ENCODE measurements at regions not wholly inside any gene's neighbourhood (a gene's known extent, or its start where the extent isn't known, plus 50 kb on each side); places are given as distances from the start of the nearest gene placed in this dataset.
A peak's percentile ranks its signal among the peaks of the same experiment; 100 is the strongest.

GRCh38 chr12:93039930-93040329 lies 110.8 kb upstream of the EEA1 start:
- no peaks in the 10 kb centered on the region for H4K20me1 ChIP-seq (ENCODE audit: insufficient read depth)
- no peaks in the 10 kb centered on the region for H3K79me2 ChIP-seq (ENCODE audit: insufficient read depth)
- H3K9me3 ChIP-seq (ENCODE audit: low read depth), result no peaks in the 10 kb centered on the region
- H3K9me2 ChIP-seq (ENCODE audit: insufficient read depth), result no peaks in the 10 kb centered on the region
- no peak overlapping the region for H3K4me2 ChIP-seq (ENCODE audit: unreplicated experiment)
- 57 to 70% methylated on average over 4 of the region's 4 CpGs for WGBS, 2 experiments (ENCODE audit: low coverage in 1 of 2, low lambda C conversion rate in 2 of 2, missing lambda C conversion rate in 2 of 2)
- no peaks in the 10 kb centered on the region for H3F3A ChIP-seq (ENCODE audit: insufficient read depth)
- in situ Hi-C loops (cut with MboI), result no loop called here
- H3K36me3 ChIP-seq (ENCODE audit: low read depth), result no peaks in the 10 kb centered on the region
- no peak overlapping the region for H3K4me3 ChIP-seq
- H3K27me3 ChIP-seq (replicated peaks; ENCODE audit: insufficient read depth), result no peaks in the 10 kb centered on the region
- H2AFZ ChIP-seq, result no peak overlapping the region
- no peak overlapping the region for H3K27ac ChIP-seq
- H3K4me1 ChIP-seq (ENCODE audit: insufficient read depth), result no peaks in the 10 kb centered on the region
- TF ChIP-seq EZH2phosphoT487 (IDR thresholded peaks at IDR 0.05; ENCODE audit: insufficient read depth, low read depth) (no peak), EZH2 (IDR thresholded peaks at IDR 0.05; ENCODE audit: insufficient read depth, poor library complexity, severe bottlenecking) (no peak)
- no peak overlapping the region for H3K9ac ChIP-seq
- DNase-seq, result no peak

GRCh38 chr12:93040367-93040766 lies 111.3 kb upstream of the EEA1 start:
- Histone ChIP-seq H3K36me3 (ENCODE audit: low read depth) (no peaks in the 10 kb centered on the region), H3K4me2 (ENCODE audit: unreplicated experiment) (no peak overlapping the region), H3K9me2 (ENCODE audit: insufficient read depth) (no peaks in the 10 kb centered on the region), H3K9ac (no peak overlapping the region), H3K4me3 (no peak overlapping the region), H2AFZ (no peak overlapping the region), H3K27me3 (replicated peaks; ENCODE audit: insufficient read depth) (no peaks in the 10 kb centered on the region), H3K27ac (no peak overlapping the region), H3K79me2 (ENCODE audit: insufficient read depth) (no peaks in the 10 kb centered on the region), H3F3A (ENCODE audit: insufficient read depth) (no peaks in the 10 kb centered on the region), H3K4me1 (ENCODE audit: insufficient read depth) (no peaks in the 10 kb centered on the region), H4K20me1 (ENCODE audit: insufficient read depth) (no peaks in the 10 kb centered on the region), H3K9me3 (ENCODE audit: low read depth) (no peaks in the 10 kb centered on the region)
- in situ Hi-C loops (cut with MboI), result no loop called here
- WGBS, 2 experiments (ENCODE audit: low coverage in 1 of 2, low lambda C conversion rate in 2 of 2, missing lambda C conversion rate in 2 of 2), result 73 to 82% methylated on average over 3 of the region's 3 CpGs
- TF ChIP-seq EZH2 (IDR thresholded peaks at IDR 0.05; ENCODE audit: insufficient read depth, poor library complexity, severe bottlenecking), result no peak
- TF ChIP-seq EZH2phosphoT487 (IDR thresholded peaks at IDR 0.05; ENCODE audit: insufficient read depth, low read depth), result no peak
- DNase-seq, result no peak

DNA sequence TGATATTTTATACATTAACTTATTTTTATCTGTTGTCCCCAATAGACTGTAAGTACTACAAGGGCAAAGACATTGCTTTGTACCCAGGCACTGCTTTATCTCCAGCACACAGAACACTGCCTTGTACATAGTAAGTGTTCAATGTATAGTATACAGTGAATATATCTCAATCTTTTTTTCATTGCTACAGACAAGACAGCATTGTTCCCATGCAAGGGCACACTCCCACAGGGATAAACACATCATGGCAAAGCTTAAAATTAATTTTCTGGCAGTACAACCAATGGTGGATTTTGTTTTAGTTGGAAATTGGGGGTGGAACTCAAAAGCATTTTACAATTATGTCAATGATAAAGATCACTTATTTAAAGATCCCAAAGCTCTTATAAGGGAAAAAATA lies 112.3 kb upstream of the EEA1 start:
- Histone ChIP-seq H3K9ac (no peak overlapping the region), H3K4me1 (ENCODE audit: insufficient read depth) (no peaks in the 10 kb centered on the region), H4K20me1 (ENCODE audit: insufficient read depth) (no peaks in the 10 kb centered on the region), H3K4me3 (no peak overlapping the region), H3K9me2 (ENCODE audit: insufficient read depth) (no peaks in the 10 kb centered on the region), H3K27me3 (replicated peaks; ENCODE audit: insufficient read depth) (no peaks in the 10 kb centered on the region), H3K4me2 (ENCODE audit: unreplicated experiment) (no peak overlapping the region), H3K9me3 (ENCODE audit: low read depth) (no peaks in the 10 kb centered on the region), H3K27ac (no peak overlapping the region), H2AFZ (no peak overlapping the region), H3K36me3 (ENCODE audit: low read depth) (no peaks in the 10 kb centered on the region), H3F3A (ENCODE audit: insufficient read depth) (no peaks in the 10 kb centered on the region), H3K79me2 (ENCODE audit: insufficient read depth) (no peaks in the 10 kb centered on the region)
- DNase-seq, result no peak
- TF ChIP-seq EZH2phosphoT487 (IDR thresholded peaks at IDR 0.05; ENCODE audit: insufficient read depth, low read depth) (no peak), EZH2 (IDR thresholded peaks at IDR 0.05; ENCODE audit: insufficient read depth, poor library complexity, severe bottlenecking) (no peak)
- in situ Hi-C loops (cut with MboI), result no loop called here

- WGBS, 2 experiments (ENCODE audit: low coverage in 1 of 2, low lambda C conversion rate in 2 of 2, missing lambda C conversion rate in 2 of 2), result 35% methylated on average over 3 of the region's 3 CpGs
- TF ChIP-seq EZH2 (IDR thresholded peaks at IDR 0.05; ENCODE audit: insufficient read depth, poor library complexity, severe bottlenecking) (no peak), EZH2phosphoT487 (IDR thresholded peaks at IDR 0.05; ENCODE audit: insufficient read depth, low read depth) (no peak)
- in situ Hi-C loops (cut with MboI), result no loop called here
Observed at GRCh38 chr12:93042283-93042682, 113.2 kb upstream of the EEA1 start.

GRCh38 chr12:93042684-93043083 lies 113.6 kb upstream of the EEA1 start:
- no peak overlapping the region for H2AFZ ChIP-seq
- no peaks in the 10 kb centered on the region for H4K20me1 ChIP-seq (ENCODE audit: insufficient read depth)
- no peaks in the 10 kb centered on the region for H3K79me2 ChIP-seq (ENCODE audit: insufficient read depth)
- H3K9ac ChIP-seq, result no peak overlapping the region
- in situ Hi-C loops (cut with MboI), result no loop called here
- no peak for DNase-seq
- H3F3A ChIP-seq (ENCODE audit: insufficient read depth), result no peaks in the 10 kb centered on the region
- H3K27me3 ChIP-seq (replicated peaks; ENCODE audit: insufficient read depth), result no peaks in the 10 kb centered on the region
- no peaks in the 10 kb centered on the region for H3K36me3 ChIP-seq (ENCODE audit: low read depth)
- H3K9me3 ChIP-seq (ENCODE audit: low read depth), result no peaks in the 10 kb centered on the region
- no peaks in the 10 kb centered on the region for H3K9me2 ChIP-seq (ENCODE audit: insufficient read depth)
- no peaks in the 10 kb centered on the region for H3K4me1 ChIP-seq (ENCODE audit: insufficient read depth)
- H3K27ac ChIP-seq, result no peak overlapping the region
- H3K4me3 ChIP-seq, result no peak overlapping the region
- no peak for TF ChIP-seq EZH2 (IDR thresholded peaks at IDR 0.05; ENCODE audit: insufficient read depth, poor library complexity, severe bottlenecking)
- TF ChIP-seq EZH2phosphoT487 (IDR thresholded peaks at IDR 0.05; ENCODE audit: insufficient read depth, low read depth), result no peak
- WGBS, 2 experiments (ENCODE audit: low coverage in 1 of 2, low lambda C conversion rate in 2 of 2, missing lambda C conversion rate in 2 of 2), result 84 to 85% methylated on average over 5 to 6 of the region's 6 CpGs
- no peak overlapping the region for H3K4me2 ChIP-seq (ENCODE audit: unreplicated experiment)

More at GRCh38 chr12:93042283-93042682, 113.2 kb upstream of the EEA1 start:
- no peak overlapping the region for H3K4me2 ChIP-seq (ENCODE audit: unreplicated experiment)
- H3K36me3 ChIP-seq (ENCODE audit: low read depth), result no peaks in the 10 kb centered on the region
- H3K4me1 ChIP-seq (ENCODE audit: insufficient read depth), result no peaks in the 10 kb centered on the region
- no peaks in the 10 kb centered on the region for H4K20me1 ChIP-seq (ENCODE audit: insufficient read depth)
- H3K27ac ChIP-seq, result no peak overlapping the region
- H3K9me2 ChIP-seq (ENCODE audit: insufficient read depth), result no peaks in the 10 kb centered on the region
- no peak overlapping the region for H3K9ac ChIP-seq
- DNase-seq, result peak; percentile 11
- H3K4me3 ChIP-seq, result no peak overlapping the region
- H3K9me3 ChIP-seq (ENCODE audit: low read depth), result no peaks in the 10 kb centered on the region
- no peaks in the 10 kb centered on the region for H3K27me3 ChIP-seq (replicated peaks; ENCODE audit: insufficient read depth)
- H2AFZ ChIP-seq, result no peak overlapping the region
- no peaks in the 10 kb centered on the region for H3F3A ChIP-seq (ENCODE audit: insufficient read depth)
- no peaks in the 10 kb centered on the region for H3K79me2 ChIP-seq (ENCODE audit: insufficient read depth)
